Gastroesophageal sphincter (tissue), 3 donors: ENCODE measurements at regions not wholly inside any gene's neighbourhood (a gene's known extent, or its start where the extent isn't known, plus 50 kb on each side); places are given as distances from the start of the nearest gene placed in this dataset.

Experiments
- CTCF ChIP-seq, 4 experiments: fragments of 200-600 bp in 2 of 4; fragments of 450-650 bp in 2 of 4; sonication (generic) in 1 of 4; IDR thresholded peaks; one replicate each; pipeline ENCODE4 v1.5.1; 2017 to 2019; ENCODE audit warnings: antibody characterized with exemption in 4 of 4, mild to moderate bottlenecking in 2 of 4, moderate library complexity in 2 of 4
- POLR2AphosphoS5 ChIP-seq: sonication (generic); formaldehyde crosslinking; IDR thresholded peaks from one replicate; pipeline ENCODE4 v1.6.1; 2017; ENCODE audit warnings: antibody characterized with exemption

- TF ChIP-seq CTCF (IDR thresholded peaks at IDR 0.05) (no peak), POLR2AphosphoS5 (no peak)
These were observed 470.4 kb downstream of the KDM5D start for GRCh38 chrY:19274076-19274475.
